Caco-2 (cell line): ENCODE measurements at regions not wholly inside any gene's neighbourhood (a gene's known extent, or its start where the extent isn't known, plus 50 kb on each side); places are given as distances from the start of the nearest gene placed in this dataset.

ENCODE experiments used
- BruUV-seq: library from RNA; stranded (reverse); fragments of 400-500 nt; replicated peaks from 2 replicates; lab custom pipeline; 2021; lab: Mats Ljungman, UMichigan
- CTCF ChIA-PET: fragments of 300-600 bp; sonication (Branson Sonifier 250); formaldehyde crosslinking; loops from one replicate; lab custom pipeline; 2022; ENCODE audit warnings: antibody characterized with exemption; lab: Charles Lee
- POLR2A ChIA-PET: fragments of 300-600 bp; sonication (Branson Sonifier 250); formaldehyde crosslinking; loops from one replicate; lab custom pipeline; 2022; ENCODE audit warnings: antibody characterized with exemption; lab: Charles Lee
- DNase-seq, 2 experiments: peaks; one replicate each; pipeline versions ENCODE4 v3.0.0 to v3.0.0-alpha.2; 2020 to 2022
- H3K27me3 ChIP-seq: replicated peaks from 2 replicates; pipeline ENCODE4 v1.6.0; 2011; ENCODE audit warnings: low read length; ENCODE audit not compliant: control insufficient read depth, insufficient read depth
- H3K36me3 ChIP-seq: 2 replicates; pipeline ENCODE4 v1.5.1; 2011; ENCODE audit warnings: low read length; ENCODE audit not compliant: control insufficient read depth, insufficient read depth
- H3K4me1 ChIP-seq: fragments of 250-450 bp; sonication (Bioruptor Pico); 2 replicates; pipeline ENCODE4 v1.5.1; 2020; ENCODE audit warnings: mild to moderate bottlenecking
- H3K4me3 ChIP-seq: 2 replicates; pipeline ENCODE4 v1.5.1; 2011; ENCODE audit warnings: low read depth, mild to moderate bottlenecking, control low read depth, low read length
- H3K9me3 ChIP-seq: fragments of 250-450 bp; sonication (Bioruptor Pico); 2 replicates; pipeline ENCODE4 v1.5.1; 2020; ENCODE audit warnings: mild to moderate bottlenecking, moderate library complexity
- H3K27ac Mint-ChIP-seq: one replicate; pipeline ENCODE4 v1.8.0; 2022; ENCODE audit warnings: mixed read lengths; ENCODE audit not compliant: unreplicated experiment
- H3K27me3 Mint-ChIP-seq: one replicate; pipeline ENCODE4 v1.8.0; 2022; ENCODE audit warnings: mixed read lengths; ENCODE audit not compliant: insufficient read depth, unreplicated experiment
- H3K36me3 Mint-ChIP-seq: one replicate; pipeline ENCODE4 v1.8.0; 2022; ENCODE audit warnings: mild to moderate bottlenecking, mixed read lengths; ENCODE audit not compliant: insufficient read depth, unreplicated experiment
- H3K4me1 Mint-ChIP-seq: one replicate; pipeline ENCODE4 v1.8.0; 2022; ENCODE audit warnings: low read depth, mixed read lengths; ENCODE audit not compliant: unreplicated experiment
- H3K4me3 Mint-ChIP-seq: one replicate; pipeline ENCODE4 v1.8.0; 2022; ENCODE audit warnings: mild to moderate bottlenecking, moderate library complexity, mixed read lengths; ENCODE audit not compliant: unreplicated experiment
- H3K9me3 Mint-ChIP-seq: one replicate; pipeline ENCODE4 v1.8.0; 2022; ENCODE audit warnings: mixed read lengths; ENCODE audit not compliant: unreplicated experiment
- CTCF ChIP-seq, 2 experiments: fragments of 200-600 bp in 1 of 2; IDR thresholded peaks; 1 replicate in 1 of 2; 2 replicates in 1 of 2; pipeline versions ENCODE4 v1.5.1 to v1.8.0; 2011 to 2022; ENCODE audit warnings: antibody characterized with exemption in 1 of 2, control low read depth in 1 of 2, inconsistent platforms in 1 of 2, low read depth in 1 of 2, low read length in 1 of 2, mild to moderate bottlenecking in 1 of 2, moderate library complexity in 1 of 2; ENCODE audit not compliant: insufficient read depth in 1 of 2, severe bottlenecking in 1 of 2, unreplicated experiment in 1 of 2
- intact Hi-C: fragments of 100-400 bp; cut with micrococcal nuclease; formaldehyde crosslinking; loops from one replicate; pipeline ENCODE4 v1.10.0; 2022; ENCODE audit not compliant: unreplicated experiment

- intact Hi-C loops = no loop called here
- DNase-seq = no peak
- no peak for TF ChIP-seq CTCF (IDR thresholded peaks at IDR 0.05; ENCODE audit: insufficient read depth in 1 of 2, low read depth in 1 of 2, low read length in 1 of 2, severe bottlenecking in 1 of 2, unreplicated experiment in 1 of 2)
- peaks cover 9% of the 10 kb centered on the region for H3K9me3 Mint-ChIP-seq
- H3K27me3 Mint-ChIP-seq = no peaks in the 10 kb centered on the region
- ChIA-PET POLR2A (no interaction called here), CTCF (no interaction called here)
- H3K27ac Mint-ChIP-seq = no peak overlapping the region
- H3K4me1 Mint-ChIP-seq = peaks cover 24% of the 10 kb centered on the region
- H3K27me3 ChIP-seq = no peaks in the 10 kb centered on the region; the same call in none of the 2 replicates
- H3K36me3 ChIP-seq = no peaks in the 10 kb centered on the region
- no TSS peak for BruUV-seq
- H3K4me3 Mint-ChIP-seq = no peak overlapping the region
- no peaks in the 10 kb centered on the region for H3K36me3 Mint-ChIP-seq
- peaks cover 17% of the 10 kb centered on the region for H3K9me3 ChIP-seq
- no peak overlapping the region for H3K4me3 ChIP-seq
- H3K4me1 ChIP-seq = peaks cover 21% of the 10 kb centered on the region
Observed at GRCh38 chr3:109902549-109902948, 565.2 kb upstream of the DPPA4 start.

- Mint-ChIP-seq H3K4me1 (peaks cover 18% of the 10 kb centered on the region), H3K4me3 (no peak overlapping the region), H3K36me3 (no peaks in the 10 kb centered on the region), H3K9me3 (peaks cover 14% of the 10 kb centered on the region), H3K27me3 (no peaks in the 10 kb centered on the region), H3K27ac (no peak overlapping the region)
- H3K36me3 ChIP-seq = no peaks in the 10 kb centered on the region
- H3K4me1 ChIP-seq = peaks cover 21% of the 10 kb centered on the region
- DNase-seq = no peak
- peaks cover 17% of the 10 kb centered on the region for H3K9me3 ChIP-seq
- no peaks in the 10 kb centered on the region; the same call in none of the 2 replicates for H3K27me3 ChIP-seq
- ChIA-PET POLR2A (no interaction called here), CTCF (no interaction called here)
- H3K4me3 ChIP-seq = no peak overlapping the region
- BruUV-seq = no TSS peak
- intact Hi-C loops = no loop called here
- TF ChIP-seq CTCF (IDR thresholded peaks at IDR 0.05; ENCODE audit: insufficient read depth in 1 of 2, low read depth in 1 of 2, low read length in 1 of 2, severe bottlenecking in 1 of 2, unreplicated experiment in 1 of 2) = no peak
Observed at GRCh38 chr3:109903100-109903499, 565.8 kb upstream of the DPPA4 start.

- intact Hi-C loops = no loop called here
- H3K36me3 Mint-ChIP-seq = no peaks in the 10 kb centered on the region
- no peaks in the 10 kb centered on the region for H3K36me3 ChIP-seq
- H3K4me1 ChIP-seq = peaks cover 9% of the 10 kb centered on the region; the same call in 1 of the 2 replicates
- H3K4me3 ChIP-seq = no peak overlapping the region
- H3K27ac Mint-ChIP-seq = peak overlapping the region; percentile 29
- peaks cover 3% of the 10 kb centered on the region; the same call in 1 of the 2 replicates for H3K9me3 ChIP-seq
- H3K4me3 Mint-ChIP-seq = peak overlapping the region; percentile 31
- ChIA-PET POLR2A (no interaction called here), CTCF (no interaction called here)
- H3K27me3 Mint-ChIP-seq = no peaks in the 10 kb centered on the region
- H3K27me3 ChIP-seq = no peaks in the 10 kb centered on the region
- no peak for TF ChIP-seq CTCF (IDR thresholded peaks at IDR 0.05; ENCODE audit: insufficient read depth in 1 of 2, low read depth in 1 of 2, low read length in 1 of 2, severe bottlenecking in 1 of 2, unreplicated experiment in 1 of 2)
- BruUV-seq = no TSS peak
- peaks cover 48% of the 10 kb centered on the region for H3K9me3 Mint-ChIP-seq
- no peak for DNase-seq
- H3K4me1 Mint-ChIP-seq = peaks cover 19% of the 10 kb centered on the region
Observed at GRCh38 chr3:109910772-109911171, 573.4 kb upstream of the DPPA4 start.
